ENCODE measurements at regions not wholly inside any gene's neighbourhood (a gene's known extent, or its start where the extent isn't known, plus 50 kb on each side); places are given as distances from the start of the nearest gene placed in this dataset.

GRCh38 chr5:57834829-57835608 lies 352.4 kb upstream of the ACTBL2 start:
- no peak for TF ChIP-seq SIN3A (IDR thresholded peaks at IDR 0.05; ENCODE audit: borderline replicate concordance, insufficient read depth, low read depth, low read length)
- TF ChIP-seq CTCF (IDR thresholded peaks at IDR 0.05): no peak

Data from Panc1 (cell line).